ENCODE measurements at regions not wholly inside any gene's neighbourhood (a gene's known extent, or its start where the extent isn't known, plus 50 kb on each side); places are given as distances from the start of the nearest gene placed in this dataset.

GRCh38 chr20:37643400-37643799, 50.4 kb upstream of the CTNNBL1 start:
- DNase-seq = no peak

GRCh38 chr20:37642246-37642645, 51.6 kb upstream of the CTNNBL1 start:
- DNase-seq = no peak

- DNase-seq = no peak
These were observed 52.9 kb upstream of the CTNNBL1 start for GRCh38 chr20:37640600-37641561.

- no peak for DNase-seq
These were observed 55.3 kb upstream of the CTNNBL1 start for GRCh38 chr20:37638527-37638926.

- DNase-seq = peak; percentile 27
These were observed 56.9 kb upstream of the CTNNBL1 start for GRCh38 chr20:37636977-37637376.

GRCh38 chr20:37636212-37636975, 57.4 kb upstream of the CTNNBL1 start:
- DNase-seq = no peak

GRCh38 chr20:37630993-37631392, 62.8 kb upstream of the CTNNBL1 start:
- no peak for DNase-seq

GRCh38 chr20:37630166-37630565, 63.7 kb upstream of the CTNNBL1 start:
- no peak for DNase-seq

GRCh38 chr20:37627767-37628130, 66.1 kb upstream of the CTNNBL1 start:
- no peak for DNase-seq

- DNase-seq = no peak
These were observed 66.6 kb upstream of the CTNNBL1 start for GRCh38 chr20:37627060-37627766.

GRCh38 chr20:37624963-37625362, 68.9 kb upstream of the CTNNBL1 start:
- no peak for DNase-seq

GRCh38 chr20:37622728-37623127, 71.1 kb upstream of the CTNNBL1 start:
- DNase-seq = no peak

GRCh38 chr20:37619496-37619895, 74.3 kb upstream of the CTNNBL1 start:
- no peak for DNase-seq

GRCh38 chr20:37616110-37616425, 77.8 kb upstream of the CTNNBL1 start:
- no peak for DNase-seq

GRCh38 chr20:37615340-37616109, 78.3 kb upstream of the CTNNBL1 start:
- DNase-seq = no peak

- DNase-seq = no peak
These were observed 82.0 kb upstream of the CTNNBL1 start for GRCh38 chr20:37611852-37612251.

GRCh38 chr20:37611346-37611745, 82.5 kb upstream of the CTNNBL1 start:
- DNase-seq = no peak

GRCh38 chr20:37610203-37610798, 82.6 kb upstream of the BLCAP start:
- DNase-seq = no peak

GRCh38 chr20:37602634-37603033, 75.0 kb upstream of the BLCAP start:
- DNase-seq = no peak

- DNase-seq = no peak
These were observed 72.8 kb upstream of the BLCAP start for GRCh38 chr20:37600486-37600885.

GRCh38 chr20:37598575-37599342, 71.1 kb upstream of the BLCAP start:
- no peak for DNase-seq
